ENCODE measurements at regions not wholly inside any gene's neighbourhood (a gene's known extent, or its start where the extent isn't known, plus 50 kb on each side); places are given as distances from the start of the nearest gene placed in this dataset.

GRCh38 chr4:102441978-102442911 lies 58.9 kb upstream of the NFKB1 start:
- no peak for DNase-seq

GRCh38 chr4:102444752-102445151 lies 56.4 kb upstream of the NFKB1 start:
- no peak for DNase-seq

- DNase-seq: no peak
These were observed 55.9 kb upstream of the NFKB1 start for GRCh38 chr4:102445213-102445612.

GRCh38 chr4:102447413-102447812 lies 53.7 kb upstream of the NFKB1 start:
- no peak for DNase-seq

- DNase-seq: peak; percentile 13
These were observed 51.3 kb upstream of the NFKB1 start for GRCh38 chr4:102449751-102450352.

GRCh38 chr4:102451266-102451665 lies 49.9 kb upstream of the NFKB1 start:
- no peak for DNase-seq
